Parathyroid adenoma (tissue), 2 donors: ENCODE measurements at regions not wholly inside any gene's neighbourhood (a gene's known extent, or its start where the extent isn't known, plus 50 kb on each side); places are given as distances from the start of the nearest gene placed in this dataset.

Experiments
- H2AFZ ChIP-seq: fragments of 300-600 bp; sonication (generic); one replicate; pipeline ENCODE4 v1.7.0; 2017; ENCODE audit warnings: antibody characterized with exemption, mild to moderate bottlenecking
- H3K27ac ChIP-seq: fragments of 300-600 bp; sonication (generic); one replicate; pipeline ENCODE4 v1.7.0; 2017
- H3K27me3 ChIP-seq: fragments of 300-600 bp; sonication (generic); one replicate; pipeline ENCODE4 v1.7.0; 2017; ENCODE audit warnings: low read length; ENCODE audit not compliant: control insufficient read depth, insufficient read depth
- H3K36me3 ChIP-seq: fragments of 300-600 bp; sonication (generic); one replicate; pipeline ENCODE4 v1.7.0; 2017; ENCODE audit warnings: low read length; ENCODE audit not compliant: control insufficient read depth, insufficient read depth
- H3K4me1 ChIP-seq: fragments of 300-600 bp; sonication (generic); one replicate; pipeline ENCODE4 v1.7.0; 2017; ENCODE audit warnings: control low read depth
- H3K4me2 ChIP-seq: fragments of 300-600 bp; sonication (generic); one replicate; pipeline ENCODE4 v1.7.0; 2017; ENCODE audit warnings: low read length
- H3K4me3 ChIP-seq: fragments of 300-600 bp; sonication (generic); one replicate; pipeline ENCODE4 v1.7.0; 2017; ENCODE audit warnings: low read depth, low read length
- H3K79me2 ChIP-seq: fragments of 300-600 bp; sonication (generic); one replicate; pipeline ENCODE4 v1.7.0; 2017; ENCODE audit warnings: control low read depth
- H3K9ac ChIP-seq: fragments of 300-600 bp; sonication (generic); one replicate; pipeline ENCODE4 v1.7.0; 2017; ENCODE audit warnings: mild to moderate bottlenecking
- H3K9me3 ChIP-seq: fragments of 300-600 bp; sonication (generic); one replicate; pipeline ENCODE4 v1.7.0; 2017; ENCODE audit warnings: low read length; ENCODE audit not compliant: control insufficient read depth
- TF ChIP-seq, protein P1 (sequence below): fragments of 300-600 bp; sonication (generic); IDR thresholded peaks from one replicate; pipeline ENCODE4 v1.7.0; 2017; ENCODE audit warnings: antibody characterized with exemption, mild to moderate bottlenecking
- donor health status: primary hyperparathyroidism.

- Histone ChIP-seq H3K9ac (no peak overlapping the region), H2AFZ (no peak overlapping the region), H3K9me3 (no peaks in the 10 kb centered on the region), H3K27me3 (no peaks in the 10 kb centered on the region), H3K36me3 (no peaks in the 10 kb centered on the region), H3K4me1 (no peaks in the 10 kb centered on the region), H3K4me3 (no peak overlapping the region), H3K4me2 (no peak overlapping the region), H3K79me2 (no peaks in the 10 kb centered on the region), H3K27ac (no peak overlapping the region)
- TF ChIP-seq, protein P1, sequence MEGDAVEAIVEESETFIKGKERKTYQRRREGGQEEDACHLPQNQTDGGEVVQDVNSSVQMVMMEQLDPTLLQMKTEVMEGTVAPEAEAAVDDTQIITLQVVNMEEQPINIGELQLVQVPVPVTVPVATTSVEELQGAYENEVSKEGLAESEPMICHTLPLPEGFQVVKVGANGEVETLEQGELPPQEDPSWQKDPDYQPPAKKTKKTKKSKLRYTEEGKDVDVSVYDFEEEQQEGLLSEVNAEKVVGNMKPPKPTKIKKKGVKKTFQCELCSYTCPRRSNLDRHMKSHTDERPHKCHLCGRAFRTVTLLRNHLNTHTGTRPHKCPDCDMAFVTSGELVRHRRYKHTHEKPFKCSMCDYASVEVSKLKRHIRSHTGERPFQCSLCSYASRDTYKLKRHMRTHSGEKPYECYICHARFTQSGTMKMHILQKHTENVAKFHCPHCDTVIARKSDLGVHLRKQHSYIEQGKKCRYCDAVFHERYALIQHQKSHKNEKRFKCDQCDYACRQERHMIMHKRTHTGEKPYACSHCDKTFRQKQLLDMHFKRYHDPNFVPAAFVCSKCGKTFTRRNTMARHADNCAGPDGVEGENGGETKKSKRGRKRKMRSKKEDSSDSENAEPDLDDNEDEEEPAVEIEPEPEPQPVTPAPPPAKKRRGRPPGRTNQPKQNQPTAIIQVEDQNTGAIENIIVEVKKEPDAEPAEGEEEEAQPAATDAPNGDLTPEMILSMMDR: no peak
These were observed 413.1 kb downstream of the TCERG1L start for GRCh38 chr10:130898381-130898780.

- Histone ChIP-seq H3K4me3 (no peak overlapping the region), H3K9me3 (no peaks in the 10 kb centered on the region), H2AFZ (no peak overlapping the region), H3K79me2 (no peaks in the 10 kb centered on the region), H3K36me3 (no peaks in the 10 kb centered on the region), H3K4me1 (no peaks in the 10 kb centered on the region), H3K27ac (no peak overlapping the region), H3K4me2 (no peak overlapping the region), H3K27me3 (no peaks in the 10 kb centered on the region), H3K9ac (no peak overlapping the region)
- TF ChIP-seq, protein P1: no peak
These were observed 411.7 kb downstream of the TCERG1L start for GRCh38 chr10:130899856-130900255.

- Histone ChIP-seq H3K36me3 (no peaks in the 10 kb centered on the region), H3K4me2 (no peak overlapping the region), H3K9me3 (no peaks in the 10 kb centered on the region), H3K9ac (no peak overlapping the region), H2AFZ (no peak overlapping the region), H3K27me3 (no peaks in the 10 kb centered on the region), H3K27ac (no peak overlapping the region), H3K4me1 (no peaks in the 10 kb centered on the region), H3K4me3 (no peak overlapping the region), H3K79me2 (no peaks in the 10 kb centered on the region)
- TF ChIP-seq, protein P1: no peak
These were observed 410.9 kb downstream of the TCERG1L start for GRCh38 chr10:130900441-130901160.

DNA sequence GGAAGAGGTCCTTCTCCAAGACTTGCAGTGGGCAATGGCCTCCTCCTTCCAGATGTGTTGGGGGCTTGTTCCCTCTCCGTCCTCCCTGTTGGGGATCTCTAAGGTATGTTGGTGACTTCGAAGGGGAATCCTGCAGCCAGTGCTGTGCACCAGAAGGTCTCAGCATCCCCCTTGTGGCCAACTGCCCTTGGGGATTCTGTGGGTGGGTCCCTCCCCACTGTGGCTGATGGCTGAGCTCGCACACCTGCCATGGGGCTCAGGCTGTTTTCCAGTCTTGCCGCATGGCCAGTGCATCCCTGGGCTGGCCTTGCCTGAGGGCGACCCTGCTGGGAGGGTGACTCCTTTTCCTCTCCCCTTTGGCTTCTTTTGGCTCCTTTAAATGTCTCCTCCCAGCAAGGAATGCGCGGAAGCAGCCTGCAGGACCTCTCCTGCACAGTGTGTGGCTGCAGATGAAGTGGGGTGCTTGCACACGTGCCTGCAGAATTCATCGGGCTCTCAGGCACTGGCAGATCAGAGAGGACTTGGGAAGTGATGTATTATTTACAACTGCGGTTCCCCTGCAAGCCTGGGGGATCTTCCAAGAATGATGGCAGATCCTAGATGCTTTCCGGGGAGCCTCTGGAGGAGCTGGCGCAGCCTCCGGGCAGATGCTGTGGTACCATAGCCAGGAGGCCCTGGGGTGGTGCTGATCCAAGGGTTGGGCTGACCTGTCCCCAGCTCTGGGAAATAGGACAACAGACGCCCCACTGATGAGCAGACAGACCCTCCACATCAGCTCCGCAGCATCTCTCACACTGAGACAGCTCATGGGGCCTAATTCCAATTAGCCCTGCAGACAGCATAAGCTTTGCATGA lies 410.0 kb downstream of the TCERG1L start:
- Histone ChIP-seq H3K9me3 (no peaks in the 10 kb centered on the region), H3K9ac (no peak overlapping the region), H3K4me1 (no peaks in the 10 kb centered on the region), H3K4me2 (no peak overlapping the region), H2AFZ (no peak overlapping the region), H3K4me3 (no peak overlapping the region), H3K27me3 (no peaks in the 10 kb centered on the region), H3K27ac (no peak overlapping the region), H3K79me2 (no peaks in the 10 kb centered on the region), H3K36me3 (no peaks in the 10 kb centered on the region)
- TF ChIP-seq, protein P1: no peak
